IgD-negative memory B cell (primary cell): ENCODE measurements at regions not wholly inside any gene's neighbourhood (a gene's known extent, or its start where the extent isn't known, plus 50 kb on each side); places are given as distances from the start of the nearest gene placed in this dataset.
"Not testable (repeated sequence)": the region's sequence is repeated elsewhere in the genome, so short reads cannot be mapped to it uniquely, and the experiment has no call there.

ENCODE experiments used
- H3K27ac Mint-ChIP-seq, 3 donors: one replicate each; pipeline ENCODE4 v1.8.0; 2020 to 2022; ENCODE audit warnings: mild to moderate bottlenecking in 3 of 3, mixed read lengths in 3 of 3, moderate library complexity in 1 of 3
- H3K27me3 Mint-ChIP-seq: one replicate; pipeline ENCODE4 v1.8.0; 2021; ENCODE audit warnings: mixed read lengths
- H3K36me3 Mint-ChIP-seq: one replicate; pipeline ENCODE4 v1.8.0; 2020; ENCODE audit warnings: mild to moderate bottlenecking, mixed read lengths
- H3K4me1 Mint-ChIP-seq, 3 donors: one replicate each; pipeline ENCODE4 v1.8.0; 2020 to 2022; ENCODE audit warnings: mixed read lengths in 3 of 3, mild to moderate bottlenecking in 1 of 3
- H3K4me3 Mint-ChIP-seq, 4 donors: one replicate each; pipeline ENCODE4 v1.8.0; 2020 to 2022; ENCODE audit warnings: mild to moderate bottlenecking in 4 of 4, mixed read lengths in 4 of 4, moderate library complexity in 3 of 4
- H3K9me3 Mint-ChIP-seq, 3 donors: one replicate each; pipeline ENCODE4 v1.8.0; 2020 to 2021; ENCODE audit warnings: mixed read lengths in 3 of 3, mild to moderate bottlenecking in 1 of 3

- H3K36me3 Mint-ChIP-seq, H3K27me3 Mint-ChIP-seq, H3K27ac Mint-ChIP-seq, H3K4me1 Mint-ChIP-seq, H3K9me3 Mint-ChIP-seq, H3K4me3 Mint-ChIP-seq: not testable (repeated sequence)
Observed at GRCh38 chr7:6959942-6960341, 133.9 kb upstream of the CCZ1B start.

GRCh38 chr7:6962871-6963270, 136.8 kb upstream of the CCZ1B start:
- not testable (repeated sequence) for H3K27ac Mint-ChIP-seq, H3K27me3 Mint-ChIP-seq, H3K4me1 Mint-ChIP-seq, H3K36me3 Mint-ChIP-seq, H3K4me3 Mint-ChIP-seq, H3K9me3 Mint-ChIP-seq

- H3K36me3 Mint-ChIP-seq, H3K9me3 Mint-ChIP-seq, H3K4me1 Mint-ChIP-seq, H3K4me3 Mint-ChIP-seq, H3K27ac Mint-ChIP-seq, H3K27me3 Mint-ChIP-seq: not testable (repeated sequence)
Observed at GRCh38 chr7:6965051-6965450, 139.0 kb upstream of the CCZ1B start.

GRCh38 chr7:6970180-6970579, 144.1 kb upstream of the CCZ1B start:
- not testable (repeated sequence) for H3K36me3 Mint-ChIP-seq, H3K9me3 Mint-ChIP-seq, H3K4me3 Mint-ChIP-seq, H3K4me1 Mint-ChIP-seq, H3K27ac Mint-ChIP-seq, H3K27me3 Mint-ChIP-seq

- H3K27me3 Mint-ChIP-seq, H3K36me3 Mint-ChIP-seq, H3K4me1 Mint-ChIP-seq, H3K9me3 Mint-ChIP-seq, H3K27ac Mint-ChIP-seq, H3K4me3 Mint-ChIP-seq: not testable (repeated sequence)
Observed at GRCh38 chr7:6974876-6975275, 148.8 kb upstream of the CCZ1B start.

- H3K9me3 Mint-ChIP-seq, H3K27ac Mint-ChIP-seq, H3K4me3 Mint-ChIP-seq, H3K27me3 Mint-ChIP-seq, H3K4me1 Mint-ChIP-seq, H3K36me3 Mint-ChIP-seq: not testable (repeated sequence)
Observed at GRCh38 chr7:6975346-6975745, 149.3 kb upstream of the CCZ1B start.

GRCh38 chr7:6977368-6977767, 151.3 kb upstream of the CCZ1B start:
- not testable (repeated sequence) for H3K36me3 Mint-ChIP-seq, H3K27ac Mint-ChIP-seq, H3K9me3 Mint-ChIP-seq, H3K4me3 Mint-ChIP-seq, H3K27me3 Mint-ChIP-seq, H3K4me1 Mint-ChIP-seq

- H3K27me3 Mint-ChIP-seq, H3K4me1 Mint-ChIP-seq, H3K9me3 Mint-ChIP-seq, H3K4me3 Mint-ChIP-seq, H3K27ac Mint-ChIP-seq, H3K36me3 Mint-ChIP-seq: not testable (repeated sequence)
Observed at GRCh38 chr7:6978326-6978725, 152.3 kb upstream of the CCZ1B start.

- not testable (repeated sequence) for H3K4me1 Mint-ChIP-seq, H3K36me3 Mint-ChIP-seq, H3K4me3 Mint-ChIP-seq, H3K9me3 Mint-ChIP-seq, H3K27me3 Mint-ChIP-seq, H3K27ac Mint-ChIP-seq
Observed at GRCh38 chr7:6979456-6979855, 153.4 kb upstream of the CCZ1B start.

- not testable (repeated sequence) for H3K4me3 Mint-ChIP-seq, H3K4me1 Mint-ChIP-seq, H3K27ac Mint-ChIP-seq, H3K27me3 Mint-ChIP-seq, H3K9me3 Mint-ChIP-seq, H3K36me3 Mint-ChIP-seq
Observed at GRCh38 chr7:6982375-6982774, 156.3 kb upstream of the CCZ1B start.

- H3K27ac Mint-ChIP-seq, H3K36me3 Mint-ChIP-seq, H3K4me3 Mint-ChIP-seq, H3K9me3 Mint-ChIP-seq, H3K27me3 Mint-ChIP-seq, H3K4me1 Mint-ChIP-seq: not testable (repeated sequence)
Observed at GRCh38 chr7:6986892-6987291, 160.8 kb upstream of the CCZ1B start.

- H3K36me3 Mint-ChIP-seq, H3K27me3 Mint-ChIP-seq, H3K4me3 Mint-ChIP-seq, H3K9me3 Mint-ChIP-seq, H3K4me1 Mint-ChIP-seq, H3K27ac Mint-ChIP-seq: not testable (repeated sequence)
Observed at GRCh38 chr7:6988608-6989007, 162.5 kb upstream of the CCZ1B start.

GRCh38 chr7:6989968-6990367, 163.9 kb upstream of the CCZ1B start:
- H3K36me3 Mint-ChIP-seq, H3K4me3 Mint-ChIP-seq, H3K27me3 Mint-ChIP-seq, H3K9me3 Mint-ChIP-seq, H3K27ac Mint-ChIP-seq, H3K4me1 Mint-ChIP-seq: not testable (repeated sequence)

GRCh38 chr7:6990426-6991152, 164.5 kb upstream of the CCZ1B start:
- not testable (repeated sequence) for H3K4me1 Mint-ChIP-seq, H3K27ac Mint-ChIP-seq, H3K4me3 Mint-ChIP-seq, H3K9me3 Mint-ChIP-seq, H3K27me3 Mint-ChIP-seq, H3K36me3 Mint-ChIP-seq

GRCh38 chr7:6991169-6991611, 165.1 kb upstream of the CCZ1B start:
- H3K36me3 Mint-ChIP-seq, H3K4me1 Mint-ChIP-seq, H3K9me3 Mint-ChIP-seq, H3K27ac Mint-ChIP-seq, H3K27me3 Mint-ChIP-seq: not testable (repeated sequence)
- H3K4me3 Mint-ChIP-seq = peak overlapping the region in 1 of 4 donors; percentile 65

- H3K4me1 Mint-ChIP-seq, H3K36me3 Mint-ChIP-seq, H3K4me3 Mint-ChIP-seq, H3K9me3 Mint-ChIP-seq, H3K27ac Mint-ChIP-seq, H3K27me3 Mint-ChIP-seq: not testable (repeated sequence)
Observed at GRCh38 chr7:6991686-6992085, 165.6 kb upstream of the CCZ1B start.

- not testable (repeated sequence) for H3K27me3 Mint-ChIP-seq, H3K9me3 Mint-ChIP-seq, H3K4me3 Mint-ChIP-seq, H3K4me1 Mint-ChIP-seq, H3K36me3 Mint-ChIP-seq, H3K27ac Mint-ChIP-seq
Observed at GRCh38 chr7:6992133-6992532, 166.1 kb upstream of the CCZ1B start.
